GM19351 (cell line): ENCODE measurements at regions not wholly inside any gene's neighbourhood (a gene's known extent, or its start where the extent isn't known, plus 50 kb on each side); places are given as distances from the start of the nearest gene placed in this dataset.

Experiments used
- ATAC-seq: cut with Tn5 transposase; IDR thresholded peaks from one replicate; pipeline ENCODE4 v1.9.1; 2021; ENCODE audit warnings: mild to moderate bottlenecking, moderate library complexity; ENCODE audit not compliant: unreplicated experiment

GRCh38 chr4:188534297-188534696 is 395.1 kb downstream of the TRIML1 start:
- ATAC-seq, result no peak

GRCh38 chr4:188534917-188535316 is 395.7 kb downstream of the TRIML1 start:
- ATAC-seq, result no peak

GRCh38 chr4:188536826-188537225 is 397.6 kb downstream of the TRIML1 start:
- ATAC-seq, result no peak

GRCh38 chr4:188550296-188550695 is 411.1 kb downstream of the TRIML1 start:
- ATAC-seq, result no peak

GRCh38 chr4:188551156-188551555 is 411.9 kb downstream of the TRIML1 start:
- ATAC-seq, result no peak

GRCh38 chr4:188552741-188553275 is 413.6 kb downstream of the TRIML1 start:
- ATAC-seq, result no peak

- no peak for ATAC-seq
These were observed 415.2 kb downstream of the TRIML1 start for GRCh38 chr4:188554413-188554812.

GRCh38 chr4:188573104-188573503 is 433.9 kb downstream of the TRIML1 start:
- ATAC-seq, result no peak

GRCh38 chr4:188578657-188579056 is 439.4 kb downstream of the TRIML1 start:
- ATAC-seq, result no peak

GRCh38 chr4:188596021-188596420 is 456.8 kb downstream of the TRIML1 start:
- ATAC-seq, result no peak

GRCh38 chr4:188603646-188604045 is 464.4 kb downstream of the TRIML1 start:
- ATAC-seq, result no peak

- ATAC-seq, result no peak
These were observed 467.4 kb downstream of the TRIML1 start for GRCh38 chr4:188606635-188607034.

GRCh38 chr4:188611143-188611542 is 471.9 kb downstream of the TRIML1 start:
- ATAC-seq, result no peak

GRCh38 chr4:188612659-188613058 is 473.4 kb downstream of the TRIML1 start:
- no peak for ATAC-seq

- ATAC-seq, result no peak
These were observed 474.7 kb downstream of the TRIML1 start for GRCh38 chr4:188613976-188614375.

- no peak for ATAC-seq
These were observed 480.4 kb downstream of the TRIML1 start for GRCh38 chr4:188619456-188620149.

- ATAC-seq, result no peak
These were observed 481.4 kb downstream of the TRIML1 start for GRCh38 chr4:188620608-188621007.

- ATAC-seq, result no peak
These were observed 484.1 kb downstream of the TRIML1 start for GRCh38 chr4:188623314-188623854.

- ATAC-seq, result no peak
These were observed 485.1 kb downstream of the TRIML1 start for GRCh38 chr4:188624370-188624769.

GRCh38 chr4:188627892-188628291 is 488.7 kb downstream of the TRIML1 start:
- no peak for ATAC-seq

- ATAC-seq, result no peak
These were observed 500.3 kb downstream of the TRIML1 start for GRCh38 chr4:188639479-188640100.

GRCh38 chr4:188647820-188648370 is 508.7 kb downstream of the TRIML1 start:
- ATAC-seq, result no peak
